ENCODE measurements at regions not wholly inside any gene's neighbourhood (a gene's known extent, or its start where the extent isn't known, plus 50 kb on each side); places are given as distances from the start of the nearest gene placed in this dataset.

GRCh38 chr22:22046370-22046769 lies 63.8 kb upstream of the TOP3B start:
- no peaks in the 10 kb centered on the region for H3K9me3 ChIP-seq (ENCODE audit: control insufficient read depth in 4 of 4, low read length in 3 of 4)
- no peak overlapping the region for H3K4me3 ChIP-seq (ENCODE audit: low read depth in 1 of 3, low read length in 3 of 3)
- no peak for DNase-seq (ENCODE audit: low spot score)
- no peak for TF ChIP-seq RAD21 (IDR thresholded peaks at IDR 0.05)
- TF ChIP-seq JUND (IDR thresholded peaks at IDR 0.05) = no peak
- no peak for TF ChIP-seq ATF3 (IDR thresholded peaks at IDR 0.05)
- no peak for TF ChIP-seq TAF1 (conservative IDR thresholded peaks at IDR 0.05)
- no peak for TF ChIP-seq HNF4A (conservative IDR thresholded peaks at IDR 0.05)
- TF ChIP-seq SP1 (IDR thresholded peaks at IDR 0.05) = no peak
- no peak for TF ChIP-seq FOXA2 (IDR thresholded peaks at IDR 0.05)
- TF ChIP-seq CTCF (IDR thresholded peaks at IDR 0.05; ENCODE audit: low read depth, low read length, missing input control) = no peak
- TF ChIP-seq REST (IDR thresholded peaks at IDR 0.05) = no peak
- TF ChIP-seq GABPA (IDR thresholded peaks at IDR 0.05 in 1 of 2, conservative IDR thresholded peaks at IDR 0.05 in 1 of 2) = no peak
- no peak for TF ChIP-seq ZBTB33 (IDR thresholded peaks at IDR 0.05)
- no peak for TF ChIP-seq EGR1 (IDR thresholded peaks at IDR 0.05; ENCODE audit: low read depth in 2 of 2)
- TF ChIP-seq HNF4G (IDR thresholded peaks at IDR 0.05) = no peak
- no peak for TF ChIP-seq FOXA1 (IDR thresholded peaks at IDR 0.05)
- TF ChIP-seq NR2F2 (IDR thresholded peaks at IDR 0.05) = no peak
- no peak overlapping the region for H3K27ac ChIP-seq (ENCODE audit: low read depth in 1 of 2, low read length in 2 of 2)
- H3K9ac ChIP-seq (ENCODE audit: low read depth in 1 of 2, low read length in 2 of 2) = no peak overlapping the region
- 62% methylated on average over 3 of the region's 3 CpGs for WGBS
- no peaks in the 10 kb centered on the region for H3K27me3 ChIP-seq (ENCODE audit: control insufficient read depth in 4 of 4, insufficient read depth in 4 of 4, low read length in 3 of 4)
- no peaks in the 10 kb centered on the region for H3K4me1 ChIP-seq (ENCODE audit: control insufficient read depth in 4 of 4, insufficient read depth in 4 of 4, low read length in 3 of 4)
- H3K36me3 ChIP-seq (ENCODE audit: control insufficient read depth in 4 of 4, insufficient read depth in 3 of 4, low read depth in 1 of 4, low read length in 3 of 4) = no peaks in the 10 kb centered on the region

GRCh38 chr22:22045571-22046335 lies 63.2 kb upstream of the TOP3B start:
- Histone ChIP-seq H3K27me3 (ENCODE audit: control insufficient read depth in 4 of 4, insufficient read depth in 4 of 4, low read length in 3 of 4) (no peaks in the 10 kb centered on the region), H3K9ac (ENCODE audit: low read depth in 1 of 2, low read length in 2 of 2) (no peak overlapping the region), H3K4me3 (ENCODE audit: low read depth in 1 of 3, low read length in 3 of 3) (no peak overlapping the region), H3K36me3 (ENCODE audit: control insufficient read depth in 4 of 4, insufficient read depth in 3 of 4, low read depth in 1 of 4, low read length in 3 of 4) (no peaks in the 10 kb centered on the region), H3K4me1 (ENCODE audit: control insufficient read depth in 4 of 4, insufficient read depth in 4 of 4, low read length in 3 of 4) (no peaks in the 10 kb centered on the region), H3K27ac (ENCODE audit: low read depth in 1 of 2, low read length in 2 of 2) (no peak overlapping the region), H3K9me3 (ENCODE audit: control insufficient read depth in 4 of 4, low read length in 3 of 4) (no peaks in the 10 kb centered on the region)
- no peak for TF ChIP-seq MAX (IDR thresholded peaks at IDR 0.05)
- TF ChIP-seq HNF4G (IDR thresholded peaks at IDR 0.05) = no peak
- no peak for TF ChIP-seq RXRA (IDR thresholded peaks at IDR 0.05)
- no peak for TF ChIP-seq CTCF (IDR thresholded peaks at IDR 0.05; ENCODE audit: low read depth, low read length, missing input control)
- 79% methylated on average over 6 of the region's 6 CpGs for WGBS
- no peak for DNase-seq (ENCODE audit: low spot score)
